ENCODE measurements at regions not wholly inside any gene's neighbourhood (a gene's known extent, or its start where the extent isn't known, plus 50 kb on each side); places are given as distances from the start of the nearest gene placed in this dataset.

GRCh38 chr7:67732898-67733297 is 736.3 kb downstream of the TYW1 start:
- TF ChIP-seq POLR2A (IDR thresholded peaks at IDR 0.05) (no peak), CTCF (IDR thresholded peaks at IDR 0.05) (no peak)
